GM12878 (cell line): ENCODE measurements at regions not wholly inside any gene's neighbourhood (a gene's known extent, or its start where the extent isn't known, plus 50 kb on each side); places are given as distances from the start of the nearest gene placed in this dataset.
"Not testable (repeated sequence)": the region's sequence is repeated elsewhere in the genome, so short reads cannot be mapped to it uniquely, and the experiment has no call there.

ENCODE experiments used
- ATAC-seq: fragments of 200-7000 bp; cut with Tn5 transposase; 3 replicates; pipeline ENCODE4 v1.9.1; 2020; ENCODE audit warnings: mild to moderate bottlenecking, moderate library complexity
- BruUV-seq: library from RNA; stranded (reverse); fragments of 400-500 nt; replicated peaks from 2 replicates; lab custom pipeline; 2021; lab: Mats Ljungman, UMichigan
- CTCF ChIA-PET: fragments of 300-600 bp; sonication (Branson Sonifier 250); formaldehyde crosslinking; extraction: SDS; loops from one replicate; lab custom pipeline; 2021; ENCODE audit warnings: inconsistent platforms; lab: Yijun Ruan, JAX
- POLR2A ChIA-PET: fragments of 350-600 bp; formaldehyde crosslinking; extraction: SDS; loops from one replicate; lab custom pipeline; 2021; ENCODE audit warnings: inconsistent platforms; lab: Charles Lee
- RAD21 ChIA-PET: fragments of 300-600 bp; sonication (Branson Sonifier 250); formaldehyde crosslinking; loops from one replicate; lab custom pipeline; 2023; ENCODE audit warnings: antibody characterized with exemption; ENCODE audit not compliant: unreplicated experiment; lab: Charles Lee
- SMC1A ChIA-PET: fragments of 300-600 bp; sonication (Branson Sonifier 250); formaldehyde crosslinking; loops from one replicate; lab custom pipeline; 2023; ENCODE audit not compliant: unreplicated experiment, uncharacterized antibody; lab: Charles Lee
- DNase-seq: peaks from one replicate; pipeline ENCODE4 v3.0.0-alpha.2; 2011; ENCODE audit warnings: low read depth, low spot score
- FAIRE-seq: peaks from 3 replicates; lab custom pipeline; 2011; peaks lifted over from hg19 to GRCh38; lab: Jason Lieb, UNC
- H2AFZ ChIP-seq: 2 replicates; pipeline ENCODE4 v1.6.0; 2011; ENCODE audit warnings: low read depth, low read length, control low read depth; ENCODE audit not compliant: control insufficient read depth
- H3K27ac ChIP-seq: 2 replicates; pipeline ENCODE4 v1.5.1; 2011; ENCODE audit warnings: control low read depth; ENCODE audit not compliant: control insufficient read depth, insufficient read depth
- H3K27me3 ChIP-seq, 2 experiments: replicated peaks in 1 of 2; 2 replicates each; pipeline versions ENCODE4 v1.6.0 to v1.6.1; 2011; ENCODE audit warnings: low read length in 1 of 2; ENCODE audit not compliant: control insufficient read depth in 2 of 2, insufficient read depth in 2 of 2
- H3K36me3 ChIP-seq, 2 experiments: 2 replicates each; pipeline ENCODE4 v1.5.1; 2011; ENCODE audit warnings: low read length in 1 of 2; ENCODE audit not compliant: control insufficient read depth in 2 of 2, insufficient read depth in 2 of 2
- H3K4me1 ChIP-seq: 2 replicates; pipeline ENCODE4 v1.6.1; 2011; ENCODE audit warnings: mild to moderate bottlenecking, low read length, moderate library complexity, mixed read lengths; ENCODE audit not compliant: control insufficient read depth, insufficient read depth
- H3K4me2 ChIP-seq: 2 replicates; pipeline ENCODE4 v1.6.0; 2011; ENCODE audit warnings: control low read depth; ENCODE audit not compliant: control insufficient read depth, insufficient read depth
- H3K4me3 ChIP-seq: fragments of 200-600 bp; sonication (generic); 2 replicates; pipeline ENCODE4 v1.5.1; 2016
- H3K79me2 ChIP-seq: 2 replicates; pipeline ENCODE4 v1.6.0; 2011; ENCODE audit warnings: low read length; ENCODE audit not compliant: control insufficient read depth, insufficient read depth
- H3K9ac ChIP-seq: 2 replicates; pipeline ENCODE4 v1.8.0; 2011; ENCODE audit warnings: low read length, control low read depth, mixed read lengths; ENCODE audit not compliant: control insufficient read depth, insufficient read depth
- H3K9me3 ChIP-seq: replicated peaks from 3 replicates; pipeline ENCODE4 v1.5.1; 2011; ENCODE audit warnings: mild to moderate bottlenecking, low read length; ENCODE audit not compliant: control insufficient read depth, insufficient read depth
- H4K20me1 ChIP-seq: 2 replicates; pipeline ENCODE4 v1.6.0; 2011; ENCODE audit not compliant: control insufficient read depth, insufficient read depth
- CHD1 ChIP-seq: IDR thresholded peaks from 2 replicates; pipeline ENCODE4 v1.6.1; 2012; ENCODE audit warnings: low read depth, low read length, improper control_type of control experiment
- DPF2 ChIP-seq: fragments of 450-650 bp; IDR thresholded peaks from 2 replicates; pipeline ENCODE4 v1.6.1; 2017; ENCODE audit warnings: mild to moderate bottlenecking
- HDAC2 ChIP-seq: fragments of 200-600 bp; sonication (generic); IDR thresholded peaks from 2 replicates; pipeline ENCODE4 v1.6.1; 2017
- HDGF ChIP-seq: fragments of 450-650 bp; IDR thresholded peaks from 2 replicates; pipeline ENCODE4 v1.6.1; 2016; ENCODE audit warnings: antibody characterized with exemption
- IKZF1 ChIP-seq: fragments of 450-650 bp; conservative IDR thresholded peaks from 2 replicates; pipeline ENCODE4 v1.6.1; 2017; ENCODE audit warnings: antibody characterized with exemption, mild to moderate bottlenecking
- MEF2A ChIP-seq: IDR thresholded peaks from 2 replicates; pipeline ENCODE4 v1.6.1; 2011; ENCODE audit warnings: low read depth, mild to moderate bottlenecking, low read length, moderate library complexity; ENCODE audit not compliant: insufficient read depth
- MYC ChIP-seq: IDR thresholded peaks from 2 replicates; pipeline ENCODE4 v1.6.1; 2011; ENCODE audit warnings: mild to moderate bottlenecking, low read length, moderate library complexity, inconsistent platforms; ENCODE audit not compliant: insufficient read depth, insufficient replicate concordance, insufficient read length, severe bottlenecking
- NFYB ChIP-seq: IDR thresholded peaks from 2 replicates; pipeline ENCODE4 v1.6.1; 2011; ENCODE audit warnings: low read depth, mild to moderate bottlenecking, low read length, improper control_type of control experiment, moderate library complexity; ENCODE audit not compliant: insufficient read depth
- POLR2AphosphoS2 ChIP-seq: IDR thresholded peaks from 2 replicates; pipeline ENCODE4 v1.6.1; 2011; ENCODE audit warnings: low read depth, mild to moderate bottlenecking, low read length, improper control_type of control experiment, moderate library complexity
- RCOR1 ChIP-seq: conservative IDR thresholded peaks from 2 replicates; pipeline ENCODE4 v1.6.1; 2012; ENCODE audit warnings: low read depth, low read length, improper control_type of control experiment
- SIN3A ChIP-seq: IDR thresholded peaks from 2 replicates; pipeline ENCODE4 v1.6.1; 2012; ENCODE audit warnings: low read depth, low read length, improper control_type of control experiment
- SMC3 ChIP-seq: IDR thresholded peaks from 2 replicates; pipeline ENCODE4 v1.6.1; 2011; ENCODE audit warnings: low read length, improper control_type of control experiment, borderline replicate concordance
- TARDBP ChIP-seq: IDR thresholded peaks from 2 replicates; pipeline ENCODE4 v1.6.1; 2016; ENCODE audit warnings: borderline replicate concordance
- WGBS: methylation state at CpG from one replicate; pipeline ENCODE4 v1.1.6; 2016; ENCODE audit warnings: low lambda C conversion rate; ENCODE audit not compliant: insufficient replicate concordance, insufficient coverage; ENCODE audit errors: missing lambda C conversion rate; 5-methylcytosine and 5-hydroxymethylcytosine counted together
- in situ Hi-C: fragments of 300-500 bp; cut with MboI; formaldehyde crosslinking; loops from 9 replicates; pipeline ENCODE4 v1.14.3; 2018; ENCODE audit warnings: mixed read lengths
- intact Hi-C: fragments of 100-400 bp; cut with micrococcal nuclease; formaldehyde crosslinking; loops from one replicate; pipeline ENCODE4 v1.14.2; 2022; ENCODE audit not compliant: unreplicated experiment
- TF ChIP-seq, protein P1 (sequence below): fragments of 450-650 bp; IDR thresholded peaks from 2 replicates; pipeline ENCODE4 v1.6.1; 2016; ENCODE audit warnings: mild to moderate bottlenecking
- TF ChIP-seq, protein P2 (sequence below): fragments of 450-650 bp; formaldehyde crosslinking; IDR thresholded peaks from 2 replicates; pipeline ENCODE4 v1.4.0; 2020; ENCODE audit warnings: mild to moderate bottlenecking, moderate library complexity

DNA sequence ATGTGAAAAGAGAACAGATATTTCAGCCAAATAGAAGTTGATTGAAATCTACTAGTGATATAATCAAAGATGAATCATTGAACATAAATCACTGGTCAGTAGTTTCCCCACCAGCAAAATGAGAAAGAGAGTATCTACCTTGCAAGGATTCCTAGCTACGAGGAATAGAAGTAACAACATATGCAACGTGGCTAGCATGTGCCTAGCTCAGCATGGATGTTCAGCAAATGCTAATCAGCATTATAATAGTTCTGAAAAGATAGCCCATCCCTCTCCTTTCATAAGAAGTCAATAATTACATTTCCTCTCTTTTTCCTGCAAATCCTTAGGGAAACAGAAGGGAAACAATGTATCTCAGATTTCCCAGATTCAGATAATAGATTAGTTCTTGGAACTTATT is 417.2 kb downstream of the SATB2 start:
- Histone ChIP-seq H3K79me2 (no peaks in the 10 kb centered on the region), H2AFZ (no peak overlapping the region), H3K27ac (no peak overlapping the region), H3K4me2 (no peak overlapping the region), H3K4me3 (no peak overlapping the region), H3K36me3 (no peaks in the 10 kb centered on the region), H3K27me3 (no peaks in the 10 kb centered on the region), H3K9me3 (no peaks in the 10 kb centered on the region), H3K9ac (no peak overlapping the region), H3K4me1 (no peaks in the 10 kb centered on the region), H4K20me1 (no peaks in the 10 kb centered on the region)
- FAIRE-seq (no peak), ATAC-seq (no peak), DNase-seq (no peak)
- RAD21 ChIA-PET: no interaction called here
- in situ Hi-C loops (no loop called here), intact Hi-C loops (no loop called here)
- WGBS: 0% methylated on average over 2 of the region's 2 CpGs
- SMC1A ChIA-PET: interaction anchor here (0.9 to 1.3 kb wide), 2 partner anchors 16 to 21 kb away, joined by 3 read pairs; no protein-coding TSS in a partner anchor
- CTCF ChIA-PET: no interaction called here
- BruUV-seq: no TSS peak
- TF ChIP-seq, protein P1, sequence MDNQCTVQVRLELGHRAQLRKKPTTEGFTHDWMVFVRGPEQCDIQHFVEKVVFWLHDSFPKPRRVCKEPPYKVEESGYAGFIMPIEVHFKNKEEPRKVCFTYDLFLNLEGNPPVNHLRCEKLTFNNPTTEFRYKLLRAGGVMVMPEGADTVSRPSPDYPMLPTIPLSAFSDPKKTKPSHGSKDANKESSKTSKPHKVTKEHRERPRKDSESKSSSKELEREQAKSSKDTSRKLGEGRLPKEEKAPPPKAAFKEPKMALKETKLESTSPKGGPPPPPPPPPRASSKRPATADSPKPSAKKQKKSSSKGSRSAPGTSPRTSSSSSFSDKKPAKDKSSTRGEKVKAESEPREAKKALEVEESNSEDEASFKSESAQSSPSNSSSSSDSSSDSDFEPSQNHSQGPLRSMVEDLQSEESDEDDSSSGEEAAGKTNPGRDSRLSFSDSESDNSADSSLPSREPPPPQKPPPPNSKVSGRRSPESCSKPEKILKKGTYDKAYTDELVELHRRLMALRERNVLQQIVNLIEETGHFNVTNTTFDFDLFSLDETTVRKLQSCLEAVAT: no peak
- TF ChIP-seq DPF2 (no peak), HDAC2 (no peak), SMC3 (no peak), HDGF (no peak), CHD1 (no peak), MEF2A (no peak), POLR2AphosphoS2 (no peak), SIN3A (no peak), RCOR1 (no peak), NFYB (no peak), MYC (no peak), TARDBP (no peak), IKZF1 (no peak)
- TF ChIP-seq, protein P2, sequence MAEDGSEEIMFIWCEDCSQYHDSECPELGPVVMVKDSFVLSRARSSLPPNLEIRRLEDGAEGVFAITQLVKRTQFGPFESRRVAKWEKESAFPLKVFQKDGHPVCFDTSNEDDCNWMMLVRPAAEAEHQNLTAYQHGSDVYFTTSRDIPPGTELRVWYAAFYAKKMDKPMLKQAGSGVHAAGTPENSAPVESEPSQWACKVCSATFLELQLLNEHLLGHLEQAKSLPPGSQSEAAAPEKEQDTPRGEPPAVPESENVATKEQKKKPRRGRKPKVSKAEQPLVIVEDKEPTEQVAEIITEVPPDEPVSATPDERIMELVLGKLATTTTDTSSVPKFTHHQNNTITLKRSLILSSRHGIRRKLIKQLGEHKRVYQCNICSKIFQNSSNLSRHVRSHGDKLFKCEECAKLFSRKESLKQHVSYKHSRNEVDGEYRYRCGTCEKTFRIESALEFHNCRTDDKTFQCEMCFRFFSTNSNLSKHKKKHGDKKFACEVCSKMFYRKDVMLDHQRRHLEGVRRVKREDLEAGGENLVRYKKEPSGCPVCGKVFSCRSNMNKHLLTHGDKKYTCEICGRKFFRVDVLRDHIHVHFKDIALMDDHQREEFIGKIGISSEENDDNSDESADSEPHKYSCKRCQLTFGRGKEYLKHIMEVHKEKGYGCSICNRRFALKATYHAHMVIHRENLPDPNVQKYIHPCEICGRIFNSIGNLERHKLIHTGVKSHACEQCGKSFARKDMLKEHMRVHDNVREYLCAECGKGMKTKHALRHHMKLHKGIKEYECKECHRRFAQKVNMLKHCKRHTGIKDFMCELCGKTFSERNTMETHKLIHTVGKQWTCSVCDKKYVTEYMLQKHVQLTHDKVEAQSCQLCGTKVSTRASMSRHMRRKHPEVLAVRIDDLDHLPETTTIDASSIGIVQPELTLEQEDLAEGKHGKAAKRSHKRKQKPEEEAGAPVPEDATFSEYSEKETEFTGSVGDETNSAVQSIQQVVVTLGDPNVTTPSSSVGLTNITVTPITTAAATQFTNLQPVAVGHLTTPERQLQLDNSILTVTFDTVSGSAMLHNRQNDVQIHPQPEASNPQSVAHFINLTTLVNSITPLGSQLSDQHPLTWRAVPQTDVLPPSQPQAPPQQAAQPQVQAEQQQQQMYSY (CRISPR knock-in tag): no peak
- POLR2A ChIA-PET: no interaction called here

DNA sequence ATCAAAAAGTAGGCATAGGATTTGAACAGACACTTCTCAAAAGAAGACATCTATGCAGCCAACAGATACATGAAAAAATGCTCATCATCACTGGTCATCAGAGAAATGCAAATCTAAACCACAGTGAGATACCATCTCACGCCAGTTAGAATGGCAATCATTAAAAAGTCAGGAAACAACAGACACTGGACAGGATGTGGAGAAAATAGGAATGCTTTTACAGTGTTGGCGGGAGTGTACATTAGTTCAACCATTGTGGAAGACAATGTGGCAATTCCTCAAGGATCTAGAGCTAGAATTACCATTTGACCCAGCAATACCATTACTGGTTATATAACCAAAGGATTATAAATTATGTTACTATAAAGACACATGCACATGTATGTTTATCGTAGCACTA is 424.0 kb downstream of the SATB2 start:
- SMC1A ChIA-PET, H3K9ac ChIP-seq, FAIRE-seq, H3K4me3 ChIP-seq, H3K36me3 ChIP-seq, H3K4me2 ChIP-seq, DNase-seq, in situ Hi-C loops, H2AFZ ChIP-seq, H3K27ac ChIP-seq, ATAC-seq, H3K27me3 ChIP-seq, BruUV-seq, H3K4me1 ChIP-seq, H3K79me2 ChIP-seq, H4K20me1 ChIP-seq, POLR2A ChIA-PET, H3K9me3 ChIP-seq, intact Hi-C loops, RAD21 ChIA-PET: not testable (repeated sequence)
- CTCF ChIA-PET: interaction anchor here (0.6 kb wide), 2 partner anchors 53 to 176 kb away, joined by 3 read pairs; no protein-coding TSS in a partner anchor
- WGBS: 27% methylated on average over 3 of the region's 3 CpGs
